Activated CD4-positive, alpha-beta T cell treated with anti-CD3 and anti-CD28 coated beads, Interleukin-2, amount 10 ng/mL, durations not matched to agents 24 days and 14 days (primary cell): ENCODE measurements at regions not wholly inside any gene's neighbourhood (a gene's known extent, or its start where the extent isn't known, plus 50 kb on each side); places are given as distances from the start of the nearest gene placed in this dataset.

Experiments
- DNase-seq: peaks from one replicate; pipeline ENCODE4 v3.0.0; 2022
- H3K27ac Mint-ChIP-seq: one replicate; pipeline ENCODE4 v1.8.0; 2022; ENCODE audit warnings: mild to moderate bottlenecking, mixed read lengths
- H3K27me3 Mint-ChIP-seq: one replicate; pipeline ENCODE4 v1.8.0; 2022; ENCODE audit warnings: mixed read lengths
- H3K36me3 Mint-ChIP-seq: one replicate; pipeline ENCODE4 v1.8.0; 2022; ENCODE audit warnings: low read depth, mild to moderate bottlenecking, mixed read lengths
- H3K4me1 Mint-ChIP-seq: one replicate; pipeline ENCODE4 v1.8.0; 2021; ENCODE audit warnings: mixed read lengths
- H3K4me3 Mint-ChIP-seq: one replicate; pipeline ENCODE4 v1.8.0; 2022; ENCODE audit warnings: mild to moderate bottlenecking, moderate library complexity, mixed read lengths
- H3K9me3 Mint-ChIP-seq: one replicate; pipeline ENCODE4 v1.8.0; 2021; ENCODE audit warnings: mixed read lengths
- intact Hi-C: fragments of 100-400 bp; cut with micrococcal nuclease; formaldehyde crosslinking; loops from one replicate; pipeline ENCODE4 v1.15.1; 2023

DNA sequence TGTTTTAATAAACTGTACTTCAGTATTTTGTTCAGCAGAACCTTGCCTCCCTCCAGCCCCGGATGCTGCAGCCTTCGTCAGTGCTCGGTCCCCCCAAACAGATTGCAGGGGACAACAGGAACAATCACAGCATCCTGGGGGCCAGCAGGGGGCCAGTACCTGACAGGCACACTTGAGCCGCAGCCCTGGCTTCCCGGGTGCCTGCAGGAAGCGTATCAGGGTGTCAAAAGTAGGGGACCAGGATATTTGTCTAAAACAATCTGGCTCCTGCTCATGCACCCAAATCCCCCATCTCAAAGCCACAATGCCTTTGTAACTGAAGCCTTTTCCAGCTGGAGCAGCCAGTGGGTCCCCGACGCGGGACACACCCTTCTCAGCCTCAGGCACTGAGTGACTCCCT, 167.5 kb upstream of the TSHZ3 start:
- DNase-seq, result no peak
- intact Hi-C loops, result no loop called here
- Mint-ChIP-seq H3K4me1 (no peaks in the 10 kb centered on the region), H3K4me3 (no peak overlapping the region), H3K27ac (no peak overlapping the region), H3K36me3 (no peaks in the 10 kb centered on the region), H3K27me3 (no peaks in the 10 kb centered on the region), H3K9me3 (no peaks in the 10 kb centered on the region)

DNA sequence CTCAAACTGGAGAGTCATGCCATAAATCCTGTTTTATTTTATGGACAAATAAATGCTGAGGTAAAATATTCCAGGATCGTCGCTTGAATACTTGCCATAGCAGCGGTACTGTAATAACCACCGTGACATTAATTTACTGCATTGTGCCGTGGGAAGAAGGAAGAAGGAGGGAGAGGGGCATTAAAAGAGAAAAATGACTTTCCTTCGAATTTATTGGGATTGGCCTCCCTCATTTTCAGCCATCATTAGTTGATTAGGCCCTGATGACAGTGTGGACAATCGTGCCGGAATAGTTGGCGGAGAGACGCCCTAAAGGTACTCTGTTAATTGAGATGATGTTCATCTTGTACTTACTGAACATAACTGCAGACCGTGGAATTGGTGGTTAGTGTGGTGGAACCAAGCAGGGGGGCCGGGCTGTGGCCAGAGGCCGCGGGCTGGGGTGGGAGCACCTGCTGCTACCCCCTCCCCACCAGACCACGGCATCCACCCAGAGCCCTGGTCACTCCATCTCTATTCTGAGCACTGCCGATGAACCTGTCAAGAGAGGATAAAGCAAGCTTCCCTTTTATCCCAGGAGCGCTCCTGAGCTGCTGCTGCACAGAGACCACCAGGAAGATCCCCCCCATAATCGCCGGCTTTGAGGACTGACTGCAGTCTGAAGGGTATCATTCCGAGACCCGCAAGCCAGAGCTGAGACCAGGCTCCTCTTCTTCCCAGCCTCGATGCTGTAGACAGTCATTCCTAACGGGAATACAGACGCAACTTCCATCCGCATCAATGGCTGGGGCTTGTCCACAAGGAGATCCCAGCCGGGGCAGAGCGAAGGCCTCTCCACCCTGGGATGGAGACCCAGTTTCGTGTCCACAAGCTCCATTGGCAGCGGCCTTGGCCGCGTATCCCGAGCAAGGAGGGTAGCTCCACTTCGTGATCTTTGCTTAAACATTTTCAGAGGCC, 168.3 kb upstream of the TSHZ3 start:
- no peak for DNase-seq
- H3K9me3 Mint-ChIP-seq, result no peaks in the 10 kb centered on the region
- H3K4me3 Mint-ChIP-seq, result no peak overlapping the region
- no peaks in the 10 kb centered on the region for H3K27me3 Mint-ChIP-seq
- intact Hi-C loops, result no loop called here
- H3K36me3 Mint-ChIP-seq, result no peaks in the 10 kb centered on the region
- H3K4me1 Mint-ChIP-seq, result no peaks in the 10 kb centered on the region
- H3K27ac Mint-ChIP-seq, result no peak overlapping the region

DNA sequence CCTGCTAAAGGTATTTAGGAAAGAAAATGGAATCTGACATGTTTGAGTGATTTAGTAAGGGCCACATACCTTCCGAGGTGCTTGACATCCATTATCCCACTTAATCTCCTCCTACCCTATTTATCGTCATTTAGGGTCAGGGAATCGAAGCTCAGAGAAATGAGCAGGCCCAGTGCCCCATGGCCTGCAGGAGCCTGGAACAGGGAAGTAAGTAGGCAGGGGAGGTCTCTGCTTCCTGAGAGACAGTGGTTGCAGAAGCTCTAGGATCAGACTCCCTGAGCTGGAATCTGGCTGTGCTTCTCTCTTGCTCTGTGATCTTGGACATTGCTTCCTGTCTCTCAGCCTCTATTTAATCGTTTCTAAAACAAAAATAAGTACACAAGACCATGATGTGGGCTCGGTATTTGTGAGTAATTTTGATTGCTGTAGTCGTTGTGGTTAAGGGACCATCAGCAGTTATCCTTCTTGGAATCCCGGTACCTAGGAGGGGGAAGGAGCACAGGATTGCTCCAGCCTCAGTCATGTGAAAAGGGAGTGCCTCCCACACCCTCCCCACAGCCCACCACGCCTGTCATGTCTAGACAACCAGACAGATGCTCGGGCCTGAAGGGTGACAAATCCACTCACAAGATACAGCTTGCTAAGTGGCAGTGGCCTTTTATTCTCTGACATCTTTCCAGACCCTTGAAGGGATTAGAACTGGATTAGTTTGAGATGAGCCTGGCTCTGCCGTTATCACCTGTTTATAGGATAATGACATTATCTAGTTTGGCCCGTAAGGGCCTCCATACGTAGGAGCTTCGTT, 169.2 kb upstream of the TSHZ3 start:
- Mint-ChIP-seq H3K36me3 (no peaks in the 10 kb centered on the region), H3K9me3 (no peaks in the 10 kb centered on the region), H3K27me3 (no peaks in the 10 kb centered on the region), H3K4me1 (no peaks in the 10 kb centered on the region), H3K27ac (no peak overlapping the region), H3K4me3 (no peak overlapping the region)
- intact Hi-C loops, result no loop called here
- DNase-seq, result no peak

DNA sequence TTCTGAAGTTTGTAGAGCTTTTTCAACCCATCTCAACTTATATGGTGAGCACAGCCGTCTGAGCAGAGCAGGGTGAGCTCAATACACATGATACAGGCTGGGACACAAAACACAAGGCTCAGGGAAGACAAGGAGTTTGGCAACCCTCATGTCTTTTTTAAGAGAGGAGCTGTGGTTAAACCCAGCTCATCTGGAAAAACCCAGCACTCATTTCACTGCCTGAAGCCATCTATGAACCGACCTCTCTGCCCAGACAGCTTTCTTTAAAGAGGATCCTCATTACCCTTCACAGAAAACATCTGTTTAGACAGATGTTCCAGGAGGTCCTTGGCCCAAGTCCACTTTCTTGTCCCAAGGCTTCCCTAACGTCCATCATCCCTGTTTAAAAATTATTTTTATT, 170.0 kb upstream of the TSHZ3 start:
- DNase-seq, result no peak
- no peak overlapping the region for H3K27ac Mint-ChIP-seq
- no peaks in the 10 kb centered on the region for H3K4me1 Mint-ChIP-seq
- H3K27me3 Mint-ChIP-seq, result no peaks in the 10 kb centered on the region
- no peak overlapping the region for H3K4me3 Mint-ChIP-seq
- intact Hi-C loops, result no loop called here
- H3K36me3 Mint-ChIP-seq, result no peaks in the 10 kb centered on the region
- no peaks in the 10 kb centered on the region for H3K9me3 Mint-ChIP-seq

DNA sequence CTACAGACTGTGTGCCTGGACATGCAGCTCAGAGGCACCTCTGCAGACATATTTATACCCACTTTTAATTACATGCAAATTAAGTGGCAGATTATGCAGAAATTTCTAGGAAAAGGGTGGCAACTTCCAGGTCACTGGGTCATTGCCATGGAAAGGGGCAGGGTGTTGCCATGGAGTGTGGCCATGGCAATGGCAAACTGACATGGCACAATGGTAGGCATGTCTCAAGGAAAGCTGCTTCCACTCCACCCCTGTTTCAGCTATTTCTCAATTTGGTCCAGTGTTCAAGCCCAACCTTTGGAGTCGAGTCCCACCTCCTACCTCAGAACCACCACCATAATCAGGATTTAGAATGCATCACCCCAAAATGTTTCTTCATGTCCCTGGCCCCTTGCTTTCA, 170.7 kb upstream of the TSHZ3 start:
- no peaks in the 10 kb centered on the region for H3K4me1 Mint-ChIP-seq
- DNase-seq, result no peak
- intact Hi-C loops, result no loop called here
- no peaks in the 10 kb centered on the region for H3K9me3 Mint-ChIP-seq
- no peak overlapping the region for H3K27ac Mint-ChIP-seq
- H3K4me3 Mint-ChIP-seq, result no peak overlapping the region
- no peaks in the 10 kb centered on the region for H3K27me3 Mint-ChIP-seq
- no peaks in the 10 kb centered on the region for H3K36me3 Mint-ChIP-seq

DNA sequence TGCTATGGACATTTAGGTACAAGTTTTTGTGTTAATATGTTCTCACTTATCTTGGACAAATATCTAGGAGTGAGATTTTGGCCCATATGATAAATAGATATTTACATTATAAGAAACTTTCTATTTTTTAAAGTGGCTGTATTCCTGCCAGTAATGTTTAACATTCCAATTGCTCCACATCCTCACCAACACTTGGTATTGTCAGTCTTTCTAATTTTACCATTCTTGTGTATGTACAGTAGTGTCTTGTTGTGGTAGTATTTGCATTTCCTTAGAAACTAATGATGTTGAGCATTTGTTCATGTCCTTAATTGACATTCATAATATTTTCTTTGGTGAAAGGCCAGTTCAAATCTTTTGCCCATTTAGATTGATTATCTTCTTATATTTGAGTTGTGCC, 171.4 kb upstream of the TSHZ3 start:
- H3K27me3 Mint-ChIP-seq, result no peaks in the 10 kb centered on the region
- H3K4me3 Mint-ChIP-seq, result no peak overlapping the region
- no peaks in the 10 kb centered on the region for H3K4me1 Mint-ChIP-seq
- DNase-seq, result no peak
- peaks cover 3% of the 10 kb centered on the region for H3K9me3 Mint-ChIP-seq
- H3K27ac Mint-ChIP-seq, result no peak overlapping the region
- no peaks in the 10 kb centered on the region for H3K36me3 Mint-ChIP-seq
- intact Hi-C loops, result no loop called here

DNA sequence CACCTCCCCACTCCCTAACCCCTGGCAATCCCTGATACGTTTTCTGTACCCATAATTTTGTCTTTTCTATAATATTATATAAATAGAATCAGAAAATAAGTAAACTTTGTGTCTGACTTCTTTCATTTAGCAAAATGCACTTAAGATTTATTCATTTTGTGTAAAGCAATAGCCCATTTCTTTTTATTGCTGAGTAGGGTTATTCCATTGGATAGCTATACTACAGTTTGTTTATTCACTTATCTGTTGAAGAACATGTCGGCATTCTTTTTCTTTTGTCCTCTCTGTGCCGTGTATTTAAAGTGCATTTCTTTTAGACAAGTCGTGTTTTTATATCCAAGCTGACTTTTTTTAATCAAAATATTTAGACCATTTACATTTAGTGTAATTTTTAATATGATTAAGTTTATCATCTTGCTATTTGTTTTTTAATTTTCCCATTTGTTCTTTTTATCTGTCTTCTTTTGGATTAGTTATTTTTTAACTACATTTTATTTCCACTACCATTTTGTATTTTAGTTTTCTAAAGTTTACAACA, 176.4 kb upstream of the TSHZ3 start:
- no peak for DNase-seq
- no peak overlapping the region for H3K4me3 Mint-ChIP-seq

DNA sequence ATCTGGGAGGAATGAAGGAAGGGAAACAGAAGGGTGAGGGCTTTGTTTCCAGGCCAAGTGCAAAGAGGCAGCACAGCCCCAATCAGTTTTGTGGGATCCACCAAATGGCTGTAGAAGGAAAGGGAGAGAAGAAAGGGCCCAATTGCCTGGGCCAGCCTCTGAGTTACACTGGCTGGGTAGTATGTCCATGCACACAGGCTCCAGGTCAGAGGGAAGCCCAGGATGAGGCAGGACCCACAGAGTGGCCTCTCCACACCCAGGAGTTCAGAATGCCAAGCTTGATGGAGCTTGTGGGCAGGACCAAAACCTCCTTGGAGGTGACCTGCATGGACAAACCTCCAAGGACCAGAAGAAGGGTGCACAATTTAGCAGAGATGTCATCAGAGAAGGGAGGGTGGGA, 178.2 kb upstream of the TSHZ3 start:
- no peak overlapping the region for H3K4me3 Mint-ChIP-seq
- intact Hi-C loops, result no loop called here

More for the DNA sequence above, 176.4 kb upstream of the TSHZ3 start:
- no peaks in the 10 kb centered on the region for H3K36me3 Mint-ChIP-seq
- H3K27me3 Mint-ChIP-seq, result no peaks in the 10 kb centered on the region
- peaks cover 5% of the 10 kb centered on the region for H3K9me3 Mint-ChIP-seq
- no peak overlapping the region for H3K27ac Mint-ChIP-seq
- intact Hi-C loops, result no loop called here
- H3K4me1 Mint-ChIP-seq, result no peaks in the 10 kb centered on the region

DNA sequence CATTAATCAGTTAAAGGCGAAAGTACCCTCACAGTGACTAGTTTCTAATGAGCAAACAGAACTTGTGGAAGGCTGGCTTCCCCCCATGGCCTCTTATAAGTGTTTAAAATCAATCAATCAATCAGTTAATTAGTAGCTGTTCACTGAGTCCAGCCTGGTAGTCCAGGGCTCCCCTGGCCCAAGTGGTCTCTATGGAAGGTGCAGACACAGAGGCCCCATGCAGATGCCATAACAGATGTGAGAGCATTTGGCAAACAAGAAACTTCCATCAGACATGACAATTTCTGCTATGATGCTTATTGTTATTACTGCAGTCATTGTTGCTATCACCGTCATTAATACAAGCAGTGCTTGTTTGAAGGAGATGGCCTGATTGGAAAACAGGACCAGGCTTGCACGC, 179.0 kb upstream of the TSHZ3 start:
- H3K4me3 Mint-ChIP-seq, result no peak overlapping the region
- H3K9me3 Mint-ChIP-seq, result peaks cover 5% of the 10 kb centered on the region
- H3K36me3 Mint-ChIP-seq, result no peaks in the 10 kb centered on the region
- intact Hi-C loops, result no loop called here
- no peak overlapping the region for H3K27ac Mint-ChIP-seq
- DNase-seq, result no peak
- H3K4me1 Mint-ChIP-seq, result no peaks in the 10 kb centered on the region
- no peaks in the 10 kb centered on the region for H3K27me3 Mint-ChIP-seq

More for the DNA sequence above, 178.2 kb upstream of the TSHZ3 start:
- Mint-ChIP-seq H3K4me1 (no peaks in the 10 kb centered on the region), H3K27ac (no peak overlapping the region), H3K9me3 (peaks cover 5% of the 10 kb centered on the region), H3K36me3 (no peaks in the 10 kb centered on the region), H3K27me3 (no peaks in the 10 kb centered on the region)
- no peak for DNase-seq

DNA sequence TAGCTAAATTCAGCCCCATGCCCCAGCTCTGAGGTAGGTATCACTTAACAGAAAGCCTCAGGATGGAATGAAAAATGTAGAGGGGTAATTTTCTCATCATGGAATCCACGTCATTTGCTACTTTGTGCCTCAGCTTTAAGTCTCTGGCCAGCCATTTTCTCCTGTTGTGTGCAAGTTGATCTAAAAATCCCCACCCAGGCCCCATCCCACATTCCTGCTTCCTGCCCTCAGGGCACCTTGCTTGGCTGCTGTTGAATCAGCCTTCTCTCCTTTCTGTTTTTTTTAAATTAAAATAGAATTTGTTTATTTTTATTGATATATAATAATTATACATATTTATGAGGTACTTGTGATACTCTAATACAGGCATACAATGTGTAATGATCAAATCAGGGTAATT, 179.9 kb upstream of the TSHZ3 start:
- Mint-ChIP-seq H3K36me3 (no peaks in the 10 kb centered on the region), H3K9me3 (peaks cover 5% of the 10 kb centered on the region), H3K4me1 (no peaks in the 10 kb centered on the region), H3K4me3 (no peak overlapping the region), H3K27me3 (no peaks in the 10 kb centered on the region), H3K27ac (no peak overlapping the region)
- intact Hi-C loops, result no loop called here
- DNase-seq, result no peak

DNA sequence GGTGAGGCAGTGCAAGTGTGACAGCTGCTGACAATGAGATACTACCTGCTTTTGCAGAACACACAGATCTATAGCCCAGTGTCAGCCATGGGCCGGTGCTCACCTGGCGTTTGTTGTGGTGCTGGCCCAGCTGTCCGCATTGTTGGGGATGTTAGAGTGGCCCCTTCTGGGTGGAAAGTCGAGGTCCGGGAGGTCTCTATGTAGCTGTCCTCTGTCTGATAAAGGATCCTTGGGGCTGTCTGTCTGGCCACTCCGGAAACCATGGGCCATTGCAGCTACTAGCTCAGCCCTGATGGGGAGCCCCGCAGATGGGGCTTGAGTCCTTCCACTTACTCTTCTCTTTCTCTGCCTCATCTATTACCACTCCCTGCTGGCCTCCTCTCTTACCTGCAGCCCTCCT, 181.5 kb upstream of the TSHZ3 start:
- Mint-ChIP-seq H3K27me3 (no peaks in the 10 kb centered on the region), H3K36me3 (no peaks in the 10 kb centered on the region), H3K9me3 (peaks cover 2% of the 10 kb centered on the region), H3K4me1 (no peaks in the 10 kb centered on the region), H3K4me3 (no peak overlapping the region), H3K27ac (no peak overlapping the region)
- intact Hi-C loops, result no loop called here
- no peak for DNase-seq

DNA sequence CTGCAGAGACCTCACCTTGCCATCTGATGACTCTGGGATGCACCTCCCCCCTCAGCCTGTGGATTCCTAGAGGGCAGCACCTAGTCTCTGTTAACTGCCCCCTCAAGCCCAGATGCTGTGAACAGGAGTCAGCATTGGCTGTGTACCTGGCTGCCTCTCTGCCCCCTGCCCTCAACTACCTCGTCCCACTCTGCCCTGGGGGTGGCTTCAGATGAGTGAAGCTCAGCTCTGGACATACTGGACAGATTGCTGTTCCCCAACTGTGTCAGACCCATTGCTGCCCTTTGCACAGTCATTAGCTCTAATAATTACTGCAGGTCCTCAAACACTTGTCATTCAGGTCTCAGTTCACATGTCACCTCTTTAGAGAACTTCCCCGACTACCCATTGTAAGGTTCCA, 182.1 kb upstream of the TSHZ3 start:
- intact Hi-C loops, result no loop called here
- no peak overlapping the region for H3K4me3 Mint-ChIP-seq
- no peaks in the 10 kb centered on the region for H3K36me3 Mint-ChIP-seq
- H3K27me3 Mint-ChIP-seq, result no peaks in the 10 kb centered on the region
- H3K27ac Mint-ChIP-seq, result no peak overlapping the region
- DNase-seq, result no peak
- H3K4me1 Mint-ChIP-seq, result no peaks in the 10 kb centered on the region
- no peaks in the 10 kb centered on the region for H3K9me3 Mint-ChIP-seq

DNA sequence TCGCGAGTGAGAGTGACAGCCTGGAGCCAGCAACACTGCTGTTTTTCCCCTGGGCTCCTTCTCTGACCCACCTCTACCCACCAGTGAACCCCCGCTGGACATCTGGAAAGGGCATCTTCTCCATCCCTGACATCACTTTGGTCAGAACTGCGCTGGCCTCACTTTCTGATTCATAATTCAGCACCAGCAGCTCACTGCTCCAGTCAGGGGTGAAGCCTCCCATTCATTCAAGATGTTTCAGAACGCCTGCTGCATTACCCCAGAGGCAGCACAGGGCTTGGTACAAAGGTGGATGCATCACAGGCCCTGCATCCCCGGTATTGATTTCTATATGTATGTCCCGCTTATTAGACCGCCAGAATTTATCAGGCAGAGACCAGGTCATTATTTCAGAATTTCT, 182.8 kb upstream of the TSHZ3 start:
- Mint-ChIP-seq H3K4me3 (no peak overlapping the region), H3K27me3 (no peaks in the 10 kb centered on the region), H3K36me3 (no peaks in the 10 kb centered on the region), H3K27ac (no peak overlapping the region), H3K9me3 (no peaks in the 10 kb centered on the region), H3K4me1 (no peaks in the 10 kb centered on the region)
- no peak for DNase-seq
- intact Hi-C loops, result no loop called here

DNA sequence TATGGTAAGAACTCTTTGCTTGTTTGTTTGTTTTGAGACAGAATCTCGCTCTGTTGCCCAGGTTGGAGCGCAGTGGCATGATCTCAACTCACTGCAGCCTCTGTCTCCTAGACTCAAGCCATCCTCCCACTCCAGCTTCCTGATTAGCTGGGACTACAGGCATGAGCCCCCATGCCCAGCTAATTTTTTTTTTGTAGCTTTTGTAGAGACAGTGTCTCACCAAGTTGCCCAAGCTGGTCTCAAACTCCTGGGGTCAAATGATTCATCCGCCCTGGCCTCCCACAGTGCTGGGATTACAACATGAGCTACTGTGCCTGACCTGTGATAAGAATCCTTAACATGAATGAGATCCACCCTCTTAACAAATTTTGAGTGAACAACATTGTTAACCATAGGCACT, 183.9 kb upstream of the TSHZ3 start:
- Mint-ChIP-seq H3K36me3 (no peaks in the 10 kb centered on the region), H3K4me3 (no peak overlapping the region)

More for the DNA sequence above, 183.9 kb upstream of the TSHZ3 start:
- Mint-ChIP-seq H3K27me3 (no peaks in the 10 kb centered on the region), H3K9me3 (peaks cover 7% of the 10 kb centered on the region), H3K27ac (no peak overlapping the region), H3K4me1 (no peaks in the 10 kb centered on the region)
- intact Hi-C loops, result no loop called here
- DNase-seq, result no peak
